SK-N-SH (cell line): ENCODE measurements at regions not wholly inside any gene's neighbourhood (a gene's known extent, or its start where the extent isn't known, plus 50 kb on each side); places are given as distances from the start of the nearest gene placed in this dataset.

ENCODE experiments used
- CTCF ChIA-PET: fragments of 300-600, 350-600 bp; formaldehyde crosslinking; extraction: SDS; loops from one replicate; lab custom pipeline; 2021; lab: Yijun Ruan, JAX
- POLR2A ChIA-PET: fragments of 350-600 bp; sonication (Branson Sonifier 250); formaldehyde crosslinking; extraction: SDS; loops from one replicate; lab custom pipeline; 2020; ENCODE audit warnings: antibody characterized with exemption, inconsistent platforms; lab: Yijun Ruan, JAX
- DNase-seq: peaks from one replicate; pipeline ENCODE4 v3.0.0; 2012
- H2AFZ ChIP-seq: fragments of 200-600 bp; sonication (generic); 2 replicates; pipeline ENCODE4 v1.8.1; 2016; ENCODE audit warnings: antibody characterized with exemption, mild to moderate bottlenecking, low read depth
- H3F3A ChIP-seq: fragments of 200-600 bp; sonication (generic); replicated peaks from 2 replicates; pipeline ENCODE3; 2016; ENCODE audit warnings: antibody characterized with exemption, mild to moderate bottlenecking; ENCODE audit not compliant: insufficient read depth
- H3K27ac ChIP-seq, 2 experiments: fragments of 200-500 bp in 1 of 2; fragments of 200-600 bp in 1 of 2; sonication (Bioruptor generic) in 1 of 2; sonication (generic), shearing (Covaris generic) in 1 of 2; 2 replicates each; pipeline versions ENCODE4 v1.5.1 to v1.6.1; 2014 to 2016; ENCODE audit warnings: low read depth in 2 of 2, inconsistent platforms in 1 of 2, low read length in 1 of 2, mild to moderate bottlenecking in 1 of 2, mixed read lengths in 1 of 2
- H3K27me3 ChIP-seq: fragments of 200-600 bp; sonication (generic), shearing (Covaris generic); 2 replicates; pipeline ENCODE4 v1.6.1; 2016; ENCODE audit warnings: mixed run types; ENCODE audit not compliant: insufficient read depth
- H3K36me3 ChIP-seq, 2 experiments: fragments of 200-500 bp in 1 of 2; fragments of 200-600 bp in 1 of 2; sonication (Bioruptor generic) in 1 of 2; sonication (generic) in 1 of 2; replicated peaks in 1 of 2; 2 replicates each; pipeline versions ENCODE3 to v1.5.1; 2014 to 2016; ENCODE audit warnings: low read length in 1 of 2, mild to moderate bottlenecking in 1 of 2; ENCODE audit not compliant: insufficient read depth in 2 of 2, control insufficient read depth in 1 of 2
- H3K4me1 ChIP-seq, 2 experiments: fragments of 200-500 bp in 1 of 2; fragments of 200-600 bp in 1 of 2; sonication (Bioruptor generic) in 1 of 2; sonication (generic), shearing (Covaris generic) in 1 of 2; 2 replicates each; pipeline versions ENCODE4 v1.5.1 to v1.6.1; 2014 to 2016; ENCODE audit warnings: low read depth in 1 of 2, low read length in 1 of 2, mixed run types in 1 of 2; ENCODE audit not compliant: insufficient read depth in 2 of 2, control insufficient read depth in 1 of 2
- H3K4me2 ChIP-seq: fragments of 200-600 bp; sonication (generic), shearing (Covaris generic); 2 replicates; pipeline ENCODE4 v1.6.1; 2017; ENCODE audit warnings: mixed run types
- H3K4me3 ChIP-seq, 2 experiments: fragments of 200-500 bp in 1 of 2; fragments of 200-600 bp in 1 of 2; sonication (Bioruptor generic) in 1 of 2; sonication (generic), shearing (Covaris generic) in 1 of 2; 2 replicates each; pipeline versions ENCODE4 v1.5.1 to v1.8.1; 2014 to 2016; ENCODE audit warnings: low read depth in 2 of 2, inconsistent platforms in 1 of 2, low read length in 1 of 2, mild to moderate bottlenecking in 1 of 2, mixed read lengths in 1 of 2, moderate library complexity in 1 of 2
- H3K79me2 ChIP-seq: fragments of 200-600 bp; sonication (generic); 2 replicates; pipeline ENCODE4 v1.8.1; 2017; ENCODE audit warnings: mild to moderate bottlenecking; ENCODE audit not compliant: insufficient read depth
- H3K9ac ChIP-seq: fragments of 200-600 bp; sonication (generic); 2 replicates; pipeline ENCODE4 v1.6.1; 2017; ENCODE audit warnings: mixed run types
- H3K9me2 ChIP-seq: fragments of 200-600 bp; sonication (generic); 2 replicates; pipeline ENCODE4 v1.6.1; 2017; ENCODE audit warnings: mixed run types
- H3K9me3 ChIP-seq: fragments of 200-600 bp; sonication (generic); 2 replicates; pipeline ENCODE4 v1.6.1; 2017; ENCODE audit warnings: mixed run types, mild to moderate bottlenecking, moderate library complexity
- H4K20me1 ChIP-seq: fragments of 200-600 bp; sonication (generic); 2 replicates; pipeline ENCODE4 v1.6.1; 2017; ENCODE audit warnings: mild to moderate bottlenecking, mixed run types; ENCODE audit not compliant: insufficient read depth
- EP300 ChIP-seq, 2 experiments: IDR thresholded peaks; 2 replicates each; pipeline versions ENCODE4 v1.4.0 to v1.6.1; 2012; ENCODE audit warnings: borderline replicate concordance in 1 of 2, low read depth in 1 of 2, low read length in 1 of 2
- GATA2 ChIP-seq: sonication (generic); formaldehyde crosslinking; IDR thresholded peaks from 2 replicates; pipeline ENCODE4 v1.5.0; 2020; ENCODE audit warnings: mild to moderate bottlenecking, missing genetic modification reagents
- MEF2A ChIP-seq: IDR thresholded peaks from 2 replicates; pipeline ENCODE4 v1.4.0; 2012; ENCODE audit warnings: low read depth, borderline replicate concordance
- MXI1 ChIP-seq: IDR thresholded peaks from 2 replicates; pipeline ENCODE4 v1.6.1; 2012; ENCODE audit warnings: mild to moderate bottlenecking, low read depth, low read length, improper control_type of control experiment
- NFIC ChIP-seq: IDR thresholded peaks from 2 replicates; pipeline ENCODE4 v1.4.0; 2012; ENCODE audit warnings: borderline replicate concordance
- RAD21 ChIP-seq: IDR thresholded peaks from 2 replicates; pipeline ENCODE4 v1.6.1; 2012; ENCODE audit warnings: mild to moderate bottlenecking, low read length
- YY1 ChIP-seq: IDR thresholded peaks from 2 replicates; pipeline ENCODE4 v1.4.0; 2012; ENCODE audit warnings: low read depth, mild to moderate bottlenecking
- ZBTB33 ChIP-seq: IDR thresholded peaks from 2 replicates; pipeline ENCODE4 v1.4.0; 2012; ENCODE audit warnings: low read depth, borderline replicate concordance
- WGBS: methylation state at CpG from one replicate; pipeline ENCODE4 v1.1.6; 2017; ENCODE audit warnings: low lambda C conversion rate; 5-methylcytosine and 5-hydroxymethylcytosine counted together
- TF ChIP-seq, protein P1 (sequence below): IDR thresholded peaks from 2 replicates; pipeline ENCODE4 v1.6.1; 2012; ENCODE audit warnings: mild to moderate bottlenecking, low read depth, low read length, moderate library complexity
- TF ChIP-seq, protein P2 (sequence below): fragments of 200-600 bp; sonication (generic); IDR thresholded peaks from 2 replicates; pipeline ENCODE4 v1.6.1; 2017; ENCODE audit warnings: antibody characterized with exemption, mild to moderate bottlenecking, moderate library complexity

- Histone ChIP-seq H3K9me2 (no peaks in the 10 kb centered on the region), H3F3A (peaks cover 18% of the 10 kb centered on the region), H3K9me3 (no peaks in the 10 kb centered on the region), H4K20me1 (no peaks in the 10 kb centered on the region), H3K9ac (no peak overlapping the region), H3K27me3 (no peaks in the 10 kb centered on the region), H3K4me3 (no peak overlapping the region), H3K4me1 (peaks cover 6 to 81% of the 10 kb centered on the region in 2 experiments; a peak in 3 of 4 replicates), H3K36me3 (no peaks in the 10 kb centered on the region), H3K27ac (peak overlapping the region in 1 of 2 experiments; percentile 98; a peak in 2 of 4 replicates), H3K79me2 (no peaks in the 10 kb centered on the region), H3K4me2 (no peak overlapping the region), H2AFZ (no peak overlapping the region)
- TF ChIP-seq MEF2A, result no peak
- no peak for TF ChIP-seq YY1
- TF ChIP-seq ZBTB33, result no peak
- TF ChIP-seq NFIC, result no peak
- no peak for TF ChIP-seq GATA2 (CRISPR knock-in tag)
- TF ChIP-seq, protein P1, sequence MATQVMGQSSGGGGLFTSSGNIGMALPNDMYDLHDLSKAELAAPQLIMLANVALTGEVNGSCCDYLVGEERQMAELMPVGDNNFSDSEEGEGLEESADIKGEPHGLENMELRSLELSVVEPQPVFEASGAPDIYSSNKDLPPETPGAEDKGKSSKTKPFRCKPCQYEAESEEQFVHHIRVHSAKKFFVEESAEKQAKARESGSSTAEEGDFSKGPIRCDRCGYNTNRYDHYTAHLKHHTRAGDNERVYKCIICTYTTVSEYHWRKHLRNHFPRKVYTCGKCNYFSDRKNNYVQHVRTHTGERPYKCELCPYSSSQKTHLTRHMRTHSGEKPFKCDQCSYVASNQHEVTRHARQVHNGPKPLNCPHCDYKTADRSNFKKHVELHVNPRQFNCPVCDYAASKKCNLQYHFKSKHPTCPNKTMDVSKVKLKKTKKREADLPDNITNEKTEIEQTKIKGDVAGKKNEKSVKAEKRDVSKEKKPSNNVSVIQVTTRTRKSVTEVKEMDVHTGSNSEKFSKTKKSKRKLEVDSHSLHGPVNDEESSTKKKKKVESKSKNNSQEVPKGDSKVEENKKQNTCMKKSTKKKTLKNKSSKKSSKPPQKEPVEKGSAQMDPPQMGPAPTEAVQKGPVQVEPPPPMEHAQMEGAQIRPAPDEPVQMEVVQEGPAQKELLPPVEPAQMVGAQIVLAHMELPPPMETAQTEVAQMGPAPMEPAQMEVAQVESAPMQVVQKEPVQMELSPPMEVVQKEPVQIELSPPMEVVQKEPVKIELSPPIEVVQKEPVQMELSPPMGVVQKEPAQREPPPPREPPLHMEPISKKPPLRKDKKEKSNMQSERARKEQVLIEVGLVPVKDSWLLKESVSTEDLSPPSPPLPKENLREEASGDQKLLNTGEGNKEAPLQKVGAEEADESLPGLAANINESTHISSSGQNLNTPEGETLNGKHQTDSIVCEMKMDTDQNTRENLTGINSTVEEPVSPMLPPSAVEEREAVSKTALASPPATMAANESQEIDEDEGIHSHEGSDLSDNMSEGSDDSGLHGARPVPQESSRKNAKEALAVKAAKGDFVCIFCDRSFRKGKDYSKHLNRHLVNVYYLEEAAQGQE, result no peak
- no peak for TF ChIP-seq RAD21
- TF ChIP-seq MXI1, result no peak
- TF ChIP-seq, protein P2, sequence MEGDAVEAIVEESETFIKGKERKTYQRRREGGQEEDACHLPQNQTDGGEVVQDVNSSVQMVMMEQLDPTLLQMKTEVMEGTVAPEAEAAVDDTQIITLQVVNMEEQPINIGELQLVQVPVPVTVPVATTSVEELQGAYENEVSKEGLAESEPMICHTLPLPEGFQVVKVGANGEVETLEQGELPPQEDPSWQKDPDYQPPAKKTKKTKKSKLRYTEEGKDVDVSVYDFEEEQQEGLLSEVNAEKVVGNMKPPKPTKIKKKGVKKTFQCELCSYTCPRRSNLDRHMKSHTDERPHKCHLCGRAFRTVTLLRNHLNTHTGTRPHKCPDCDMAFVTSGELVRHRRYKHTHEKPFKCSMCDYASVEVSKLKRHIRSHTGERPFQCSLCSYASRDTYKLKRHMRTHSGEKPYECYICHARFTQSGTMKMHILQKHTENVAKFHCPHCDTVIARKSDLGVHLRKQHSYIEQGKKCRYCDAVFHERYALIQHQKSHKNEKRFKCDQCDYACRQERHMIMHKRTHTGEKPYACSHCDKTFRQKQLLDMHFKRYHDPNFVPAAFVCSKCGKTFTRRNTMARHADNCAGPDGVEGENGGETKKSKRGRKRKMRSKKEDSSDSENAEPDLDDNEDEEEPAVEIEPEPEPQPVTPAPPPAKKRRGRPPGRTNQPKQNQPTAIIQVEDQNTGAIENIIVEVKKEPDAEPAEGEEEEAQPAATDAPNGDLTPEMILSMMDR, result no peak
- no peak for TF ChIP-seq EP300 (IDR thresholded peaks at IDR 0.05; ENCODE audit: borderline replicate concordance in 1 of 2, low read depth in 1 of 2, low read length in 1 of 2)
- POLR2A ChIA-PET, result interaction anchor here (1.0 to 4.5 kb wide), 5 partner anchors 9 to 139 kb away, joined by 3 to 49 read pairs (median 4); no protein-coding TSS in a partner anchor
- CTCF ChIA-PET, result interaction anchor here (0.9 to 5.6 kb wide), 9 partner anchors 10 to 175 kb away, joined by 3 to 48 read pairs (median 3); no protein-coding TSS in a partner anchor
- WGBS, result 92% methylated on average over 7 of the region's 7 CpGs
- DNase-seq, result no peak
Observed at GRCh38 chr3:194273743-194274310, 77.3 kb downstream of the CPN2 start.
